HCT116 (cell line): ENCODE measurements at regions not wholly inside any gene's neighbourhood (a gene's known extent, or its start where the extent isn't known, plus 50 kb on each side); places are given as distances from the start of the nearest gene placed in this dataset.

Experiments used
- ATAC-seq: fragments of 200-7000 bp; cut with Tn5 transposase; 2 replicates; pipeline ENCODE4 v1.9.1; 2020; ENCODE audit warnings: mild to moderate bottlenecking, moderate library complexity
- BruUV-seq: library from RNA; stranded (reverse); fragments of 400-500 nt; replicated peaks from 2 replicates; lab custom pipeline; 2021; lab: Mats Ljungman, UMichigan
- CTCF ChIA-PET: fragments of 300-600 bp; sonication (Branson Sonifier 250); formaldehyde crosslinking; loops from one replicate; lab custom pipeline; 2021; ENCODE audit warnings: antibody characterized with exemption; lab: Charles Lee
- POLR2A ChIA-PET: fragments of 300-600, 350-600 bp; sonication (Branson Sonifier 250); formaldehyde crosslinking; loops from one replicate; lab custom pipeline; 2021; ENCODE audit warnings: antibody characterized with exemption; lab: Charles Lee
- RAD21 ChIA-PET, 2 experiments: fragments of 300-600 bp; sonication (Branson Sonifier 250); formaldehyde crosslinking; loops; one replicate each; lab custom pipeline; 2023; ENCODE audit warnings: low total read pairs in 2 of 2; ENCODE audit not compliant: uncharacterized antibody in 2 of 2, unreplicated experiment in 2 of 2, low non-redundant PET in 1 of 2; lab: Charles Lee
- DNase-seq: peaks from one replicate; pipeline ENCODE4 v3.0.0-alpha.2; 2010; ENCODE audit warnings: low read depth, low spot score
- H2AFZ ChIP-seq: fragments of 200-600 bp; shearing (Covaris generic), sonication (generic); 2 replicates; pipeline ENCODE4 v1.6.1; 2017; ENCODE audit warnings: low read depth, mixed run types, mixed read lengths, antibody characterized with exemption, low read length; ENCODE audit not compliant: poor library complexity, severe bottlenecking
- H3K27ac ChIP-seq: 2 replicates; pipeline ENCODE4 v1.5.1; 2012; ENCODE audit warnings: low read depth, low read length
- H3K27me3 ChIP-seq: fragments of 200-600 bp; sonication (generic); 2 replicates; pipeline ENCODE4 v1.6.1; 2016; ENCODE audit warnings: mixed run types, low read length, mixed read lengths; ENCODE audit not compliant: insufficient read depth
- H3K36me3 ChIP-seq, 2 experiments: fragments of 200-500 bp in 1 of 2; fragments of 200-600 bp in 1 of 2; sonication (Bioruptor generic) in 1 of 2; sonication (generic) in 1 of 2; 2 replicates each; pipeline versions ENCODE4 v1.5.1 to v1.6.1; 2014 to 2016; ENCODE audit warnings: low read length in 2 of 2, inconsistent platforms in 1 of 2, mixed read lengths in 1 of 2, mixed run types in 1 of 2; ENCODE audit not compliant: insufficient read depth in 2 of 2, control insufficient read depth in 1 of 2
- H3K4me1 ChIP-seq, 2 experiments: fragments of 200-600 bp in 1 of 2; sonication (generic) in 1 of 2; 2 replicates each; pipeline versions ENCODE4 v1.5.1 to v1.6.1; 2012 to 2017; ENCODE audit warnings: low read length in 2 of 2, inconsistent platforms in 1 of 2, mild to moderate bottlenecking in 1 of 2, mixed read lengths in 1 of 2, mixed run types in 1 of 2, moderate library complexity in 1 of 2; ENCODE audit not compliant: insufficient read depth in 2 of 2, control insufficient read depth in 1 of 2
- H3K4me2 ChIP-seq: fragments of 200-600 bp; sonication (generic); 2 replicates; pipeline ENCODE4 v1.6.1; 2017; ENCODE audit warnings: mixed run types, low read length, mixed read lengths
- H3K4me3 ChIP-seq, 2 experiments: fragments of 200-600 bp in 1 of 2; sonication (generic) in 1 of 2; replicated peaks in 1 of 2; 2 replicates each; pipeline ENCODE4 v1.5.1; 2011 to 2016; ENCODE audit warnings: low read length in 2 of 2, control low read depth in 1 of 2, low read depth in 1 of 2, mild to moderate bottlenecking in 1 of 2, mixed read lengths in 1 of 2, mixed run types in 1 of 2
- H3K79me2 ChIP-seq: fragments of 200-600 bp; sonication (generic); 2 replicates; pipeline ENCODE4 v1.6.1; 2017; ENCODE audit warnings: mild to moderate bottlenecking, mixed run types, low read length, moderate library complexity, mixed read lengths; ENCODE audit not compliant: insufficient read depth
- H3K9ac ChIP-seq: fragments of 200-600 bp; sonication (generic); 2 replicates; pipeline ENCODE4 v1.6.1; 2016; ENCODE audit warnings: low read length, mixed read lengths
- H3K9me2 ChIP-seq: fragments of 200-600 bp; sonication (generic), shearing (Covaris generic); 2 replicates; pipeline ENCODE4 v1.6.1; 2017; ENCODE audit warnings: mixed run types, mild to moderate bottlenecking, moderate library complexity; ENCODE audit not compliant: insufficient read depth
- H3K9me3 ChIP-seq, 2 experiments: fragments of 200-500 bp in 1 of 2; fragments of 200-600 bp in 1 of 2; sonication (Bioruptor generic) in 1 of 2; sonication (generic) in 1 of 2; 2 replicates each; pipeline ENCODE4 v1.6.1; 2014 to 2017; ENCODE audit warnings: low read length in 2 of 2, mixed read lengths in 2 of 2, inconsistent platforms in 1 of 2, low read depth in 1 of 2, mild to moderate bottlenecking in 1 of 2, mixed run types in 1 of 2, moderate library complexity in 1 of 2; ENCODE audit not compliant: control insufficient read depth in 1 of 2, insufficient read depth in 1 of 2
- H4K20me1 ChIP-seq: fragments of 200-600 bp; sonication (generic), shearing (Covaris generic); 2 replicates; pipeline ENCODE4 v1.6.1; 2017; ENCODE audit warnings: mixed run types, mild to moderate bottlenecking, moderate library complexity; ENCODE audit not compliant: insufficient read depth
- ATF3 ChIP-seq: IDR thresholded peaks from 2 replicates; pipeline ENCODE4 v1.6.1; 2012
- CBX3 ChIP-seq: IDR thresholded peaks from 2 replicates; pipeline ENCODE4 v1.6.1; 2012; ENCODE audit warnings: low read depth
- CEBPB ChIP-seq: IDR thresholded peaks from 2 replicates; pipeline ENCODE4 v1.6.1; 2012; ENCODE audit warnings: low read depth
- CTCF ChIP-seq, 3 experiments: fragments of 200-600 bp in 1 of 3; sonication (generic) in 1 of 3; IDR thresholded peaks in 2 of 3; conservative IDR thresholded peaks in 1 of 3; 2 replicates each; pipeline ENCODE4 v1.5.1; 2012 to 2017; ENCODE audit warnings: low read depth in 2 of 3, low read length in 2 of 3, antibody characterized with exemption in 1 of 3, borderline replicate concordance in 1 of 3, control low read depth in 1 of 3, mild to moderate bottlenecking in 1 of 3, mixed read lengths in 1 of 3, mixed run types in 1 of 3, moderate library complexity in 1 of 3; ENCODE audit not compliant: insufficient read depth in 1 of 3
- EGR1 ChIP-seq: IDR thresholded peaks from 2 replicates; pipeline ENCODE4 v1.6.1; 2012; ENCODE audit warnings: low read depth
- EZH2 ChIP-seq: fragments of 200-600 bp; sonication (generic); IDR thresholded peaks from 2 replicates; pipeline ENCODE4 v1.6.1; 2017; ENCODE audit warnings: antibody characterized with exemption, mixed run types
- EZH2phosphoT487 ChIP-seq: fragments of 200-600 bp; IDR thresholded peaks from 2 replicates; pipeline ENCODE4 v1.6.1; 2018; ENCODE audit warnings: antibody characterized with exemption, borderline replicate concordance
- FOSL1 ChIP-seq: IDR thresholded peaks from 2 replicates; pipeline ENCODE4 v1.6.1; 2012; ENCODE audit warnings: low read depth
- JUND ChIP-seq: IDR thresholded peaks from 2 replicates; pipeline ENCODE4 v1.6.1; 2012
- MAX ChIP-seq: IDR thresholded peaks from 2 replicates; pipeline ENCODE4 v1.6.1; 2012
- POLR2A ChIP-seq: IDR thresholded peaks from 2 replicates; pipeline ENCODE4 v1.7.0; 2011; ENCODE audit warnings: borderline replicate concordance; ENCODE audit not compliant: insufficient read depth, insufficient read length; ENCODE audit errors: extremely low read depth
- POLR2AphosphoS5 ChIP-seq: IDR thresholded peaks from 2 replicates; pipeline ENCODE4 v1.6.1; 2011; ENCODE audit warnings: mild to moderate bottlenecking, low read depth, low read length, moderate library complexity
- RAD21 ChIP-seq: IDR thresholded peaks from 2 replicates; pipeline ENCODE4 v1.6.1; 2012; ENCODE audit warnings: low read depth, mild to moderate bottlenecking
- SIN3A ChIP-seq: IDR thresholded peaks from 2 replicates; pipeline ENCODE4 v1.6.1; 2012; ENCODE audit warnings: low read depth
- SP1 ChIP-seq: IDR thresholded peaks from 2 replicates; pipeline ENCODE4 v1.6.1; 2012; ENCODE audit warnings: low read depth
- TCF7L2 ChIP-seq: IDR thresholded peaks from 2 replicates; pipeline ENCODE4 v1.7.0; 2011; ENCODE audit warnings: borderline replicate concordance, inconsistent platforms; ENCODE audit not compliant: insufficient read depth, insufficient read length; ENCODE audit errors: extremely low read depth
- YY1 ChIP-seq: IDR thresholded peaks from 2 replicates; pipeline ENCODE4 v1.6.1; 2011; ENCODE audit warnings: low read length, low read depth, moderate library complexity, mild to moderate bottlenecking; ENCODE audit not compliant: insufficient replicate concordance; ENCODE audit errors: extremely low read depth
- intact Hi-C: fragments of 100-400 bp; cut with micrococcal nuclease; formaldehyde crosslinking; loops from 2 replicates; pipeline ENCODE4 v1.10.0; 2022

- ATAC-seq = no peak
- ChIA-PET CTCF (no interaction called here), POLR2A (no interaction called here)
- intact Hi-C loops = no loop called here
- H2AFZ ChIP-seq = no peak overlapping the region
- no peak overlapping the region for H3K27ac ChIP-seq
- H3K27me3 ChIP-seq = no peaks in the 10 kb centered on the region
- H3K9me3 ChIP-seq = no peaks in the 10 kb centered on the region
- H3K4me1 ChIP-seq = no peaks in the 10 kb centered on the region
- TF ChIP-seq ATF3 (no peak), CEBPB (no peak), CTCF (IDR thresholded peaks at IDR 0.05 in 2 of 3, conservative IDR thresholded peaks at IDR 0.05 in 1 of 3; ENCODE audit: borderline replicate concordance in 1 of 3, insufficient read depth in 1 of 3, low read depth in 2 of 3, low read length in 2 of 3) (no peak), RAD21 (no peak), SIN3A (no peak), SP1 (no peak), EZH2 (no peak), MAX (no peak), CBX3 (no peak)
- TF ChIP-seq, all 23 proteins: peak for 0
- BruUV-seq = no TSS peak
- Histone ChIP-seq H3K79me2 (no peaks in the 10 kb centered on the region), H3K4me2 (no peak overlapping the region), H4K20me1 (no peaks in the 10 kb centered on the region), H3K4me3 (no peak overlapping the region), H3K36me3 (no peaks in the 10 kb centered on the region), H3K9ac (no peak overlapping the region), H3K9me2 (no peaks in the 10 kb centered on the region)
- DNase-seq = no peak
- RAD21 ChIA-PET = no interaction called here
Observed at GRCh38 chr2:144040834-144041233, 479.1 kb downstream of the ZEB2 start.

- CTCF ChIA-PET = no interaction called here
- DNase-seq = no peak
Observed at GRCh38 chr2:144032566-144032965, 487.4 kb downstream of the ZEB2 start.

More at GRCh38 chr2:144032566-144032965, 487.4 kb downstream of the ZEB2 start:
- Histone ChIP-seq H3K9me2 (no peaks in the 10 kb centered on the region), H3K9ac (no peak overlapping the region), H3K27me3 (no peaks in the 10 kb centered on the region), H3K9me3 (no peaks in the 10 kb centered on the region), H3K27ac (no peak overlapping the region), H3K36me3 (no peaks in the 10 kb centered on the region), H4K20me1 (no peaks in the 10 kb centered on the region), H3K79me2 (no peaks in the 10 kb centered on the region), H3K4me3 (no peak overlapping the region), H2AFZ (no peak overlapping the region), H3K4me2 (no peak overlapping the region), H3K4me1 (no peaks in the 10 kb centered on the region)
- POLR2A ChIA-PET = no interaction called here
- intact Hi-C loops = no loop called here
- TF ChIP-seq RAD21 = no peak
- no peak for TF ChIP-seq JUND
- TF ChIP-seq POLR2A = no peak
- TF ChIP-seq EGR1 = no peak
- TF ChIP-seq YY1 = no peak
- TF ChIP-seq TCF7L2 = no peak
- no peak for TF ChIP-seq CBX3
- TF ChIP-seq ATF3 = no peak
- TF ChIP-seq FOSL1 = no peak
- TF ChIP-seq POLR2AphosphoS5 = no peak
- no peak for TF ChIP-seq EZH2
- TF ChIP-seq EZH2phosphoT487 = no peak
- BruUV-seq = no TSS peak
- RAD21 ChIA-PET = no interaction called here
- no peak for ATAC-seq
